MM.1S (cell line): ENCODE measurements at regions not wholly inside any gene's neighbourhood (a gene's known extent, or its start where the extent isn't known, plus 50 kb on each side); places are given as distances from the start of the nearest gene placed in this dataset.

Source experiments
- DNase-seq: peaks from one replicate; pipeline ENCODE4 v3.0.0-alpha.2; 2015
- H2AFZ ChIP-seq: fragments of 300-600 bp; sonication (generic); 2 replicates; pipeline ENCODE4 v1.6.0; 2016; ENCODE audit warnings: antibody characterized with exemption, low read length
- H3F3A ChIP-seq: fragments of 300-600 bp; sonication (generic); 2 replicates; pipeline ENCODE4 v1.6.1; 2016; ENCODE audit warnings: mild to moderate bottlenecking, antibody characterized with exemption, low read length, moderate library complexity, mixed read lengths; ENCODE audit not compliant: insufficient read depth
- H3K27ac ChIP-seq: fragments of 300-600 bp; sonication (generic); 2 replicates; pipeline ENCODE4 v1.5.1; 2016; ENCODE audit warnings: mild to moderate bottlenecking, low read length
- H3K27me3 ChIP-seq: fragments of 300-600 bp; sonication (generic); replicated peaks from 2 replicates; pipeline ENCODE4 v1.6.0; 2016; ENCODE audit warnings: low read length; ENCODE audit not compliant: insufficient read depth
- H3K36me3 ChIP-seq: fragments of 300-600 bp; sonication (generic); replicated peaks from 2 replicates; pipeline ENCODE4 v1.6.1; 2016; ENCODE audit warnings: mild to moderate bottlenecking, low read length, mixed read lengths; ENCODE audit not compliant: insufficient read depth
- H3K4me1 ChIP-seq: fragments of 300-600 bp; sonication (generic); 2 replicates; pipeline ENCODE4 v1.6.1; 2016; ENCODE audit warnings: low read length, mixed read lengths
- H3K4me2 ChIP-seq: fragments of 300-600 bp; sonication (generic); 2 replicates; pipeline ENCODE4 v1.6.0; 2016; ENCODE audit warnings: low read depth, low read length
- H3K4me3 ChIP-seq: fragments of 300-600 bp; sonication (generic); 2 replicates; pipeline ENCODE4 v1.5.1; 2016; ENCODE audit warnings: low read length, mixed read lengths
- H3K79me2 ChIP-seq: fragments of 300-600 bp; sonication (generic); 2 replicates; pipeline ENCODE4 v1.6.1; 2016; ENCODE audit warnings: mixed run types, low read length, mixed read lengths
- H3K9ac ChIP-seq: fragments of 300-600 bp; sonication (generic); 2 replicates; pipeline ENCODE4 v1.6.1; 2016; ENCODE audit warnings: low read length, mixed read lengths
- H3K9me2 ChIP-seq: fragments of 300-600 bp; sonication (generic); replicated peaks from 2 replicates; pipeline ENCODE4 v1.6.1; 2016; ENCODE audit warnings: mild to moderate bottlenecking, low read length, mixed read lengths; ENCODE audit not compliant: insufficient read depth
- H3K9me3 ChIP-seq: fragments of 300-600 bp; sonication (generic); replicated peaks from 2 replicates; pipeline ENCODE4 v1.6.1; 2016; ENCODE audit warnings: mild to moderate bottlenecking, low read length, mixed read lengths; ENCODE audit not compliant: insufficient read depth
- H4K20me1 ChIP-seq: fragments of 300-600 bp; sonication (generic); 2 replicates; pipeline ENCODE4 v1.6.1; 2016; ENCODE audit warnings: mild to moderate bottlenecking, low read length, moderate library complexity, mixed read lengths; ENCODE audit not compliant: insufficient read depth
- CTCF ChIP-seq: fragments of 300-600 bp; sonication (generic); IDR thresholded peaks from 2 replicates; pipeline ENCODE4 v1.5.1; 2016; ENCODE audit warnings: antibody characterized with exemption, low read length, mixed read lengths
- EZH2 ChIP-seq: fragments of 300-600 bp; sonication (generic); optimal IDR thresholded peaks from 2 replicates; pipeline ENCODE3; 2017; ENCODE audit warnings: low read depth, mild to moderate bottlenecking, antibody characterized with exemption, low read length, mixed read lengths
- EZH2phosphoT487 ChIP-seq: fragments of 300-600 bp; sonication (generic); IDR thresholded peaks from 2 replicates; pipeline ENCODE4 v1.6.1; 2018; ENCODE audit warnings: antibody characterized with exemption, low read length

- Histone ChIP-seq H3K4me2 (no peak overlapping the region), H4K20me1 (no peaks in the 10 kb centered on the region), H3K36me3 (no peaks in the 10 kb centered on the region), H3K4me1 (no peaks in the 10 kb centered on the region), H3K9me3 (no peaks in the 10 kb centered on the region), H3K79me2 (no peaks in the 10 kb centered on the region), H3K27me3 (no peaks in the 10 kb centered on the region), H2AFZ (no peak overlapping the region), H3K27ac (no peak overlapping the region), H3K9ac (no peak overlapping the region), H3F3A (no peaks in the 10 kb centered on the region), H3K9me2 (no peaks in the 10 kb centered on the region), H3K4me3 (no peak overlapping the region)
- DNase-seq = no peak
- TF ChIP-seq CTCF (no peak), EZH2phosphoT487 (no peak), EZH2 (no peak)
Measured at GRCh38 chr13:103168901-103169508, 102.8 kb upstream of the SLC10A2 start.

GRCh38 chr13:103164251-103164650 lies 98.0 kb upstream of the SLC10A2 start:
- TF ChIP-seq CTCF (no peak), EZH2phosphoT487 (no peak), EZH2 (no peak)
- H3K27me3 ChIP-seq = no peaks in the 10 kb centered on the region
- H4K20me1 ChIP-seq = no peaks in the 10 kb centered on the region

GRCh38 chr13:103161476-103161875 lies 95.3 kb upstream of the SLC10A2 start:
- no peak overlapping the region for H3K9ac ChIP-seq
- H3F3A ChIP-seq = no peaks in the 10 kb centered on the region
- no peak overlapping the region for H3K4me2 ChIP-seq
- H2AFZ ChIP-seq = no peak overlapping the region
- no peaks in the 10 kb centered on the region for H3K4me1 ChIP-seq
- H3K27ac ChIP-seq = no peak overlapping the region
- no peaks in the 10 kb centered on the region for H3K79me2 ChIP-seq
- H3K27me3 ChIP-seq = no peaks in the 10 kb centered on the region
- no peaks in the 10 kb centered on the region for H4K20me1 ChIP-seq
- no peak overlapping the region for H3K4me3 ChIP-seq
- no peaks in the 10 kb centered on the region for H3K36me3 ChIP-seq
- H3K9me3 ChIP-seq = no peaks in the 10 kb centered on the region
- DNase-seq = no peak
- TF ChIP-seq EZH2 = no peak
- TF ChIP-seq EZH2phosphoT487 = no peak
- TF ChIP-seq CTCF = no peak
- no peaks in the 10 kb centered on the region for H3K9me2 ChIP-seq

More at GRCh38 chr13:103164251-103164650, 98.0 kb upstream of the SLC10A2 start:
- Histone ChIP-seq H3K4me2 (no peak overlapping the region), H2AFZ (no peak overlapping the region), H3F3A (no peaks in the 10 kb centered on the region), H3K27ac (no peak overlapping the region), H3K79me2 (no peaks in the 10 kb centered on the region), H3K9me2 (no peaks in the 10 kb centered on the region), H3K4me3 (no peak overlapping the region), H3K9me3 (no peaks in the 10 kb centered on the region), H3K36me3 (no peaks in the 10 kb centered on the region), H3K9ac (no peak overlapping the region), H3K4me1 (no peaks in the 10 kb centered on the region)
- DNase-seq = no peak
